Calu3 (cell line): ENCODE measurements at regions not wholly inside any gene's neighbourhood (a gene's known extent, or its start where the extent isn't known, plus 50 kb on each side); places are given as distances from the start of the nearest gene placed in this dataset.

Experiments
- BruUV-seq: library from RNA; stranded (reverse); fragments of 400-500 nt; replicated peaks from 2 replicates; lab custom pipeline; 2021; lab: Mats Ljungman, UMichigan
- CTCF ChIA-PET: fragments of 300-600 bp; sonication (Branson Sonifier 250); formaldehyde crosslinking; loops from one replicate; lab custom pipeline; 2022; ENCODE audit warnings: antibody characterized with exemption; lab: Charles Lee
- DNase-seq: peaks from one replicate; pipeline ENCODE4 v3.0.0; 2022
- H3K27ac Mint-ChIP-seq: one replicate; pipeline ENCODE4 v1.8.0; 2022; ENCODE audit warnings: mixed read lengths; ENCODE audit not compliant: unreplicated experiment
- H3K27me3 Mint-ChIP-seq: one replicate; pipeline ENCODE4 v1.8.0; 2022; ENCODE audit warnings: mixed read lengths; ENCODE audit not compliant: unreplicated experiment
- H3K36me3 Mint-ChIP-seq: one replicate; pipeline ENCODE4 v1.8.0; 2022; ENCODE audit warnings: mild to moderate bottlenecking, moderate library complexity, mixed read lengths; ENCODE audit not compliant: insufficient read depth, unreplicated experiment
- H3K4me1 Mint-ChIP-seq: one replicate; pipeline ENCODE4 v1.8.0; 2022; ENCODE audit warnings: mild to moderate bottlenecking, low read depth, mixed read lengths; ENCODE audit not compliant: unreplicated experiment
- H3K4me3 Mint-ChIP-seq: one replicate; pipeline ENCODE4 v1.8.0; 2022; ENCODE audit warnings: mild to moderate bottlenecking, low read depth, moderate library complexity, mixed read lengths; ENCODE audit not compliant: unreplicated experiment
- H3K9me3 Mint-ChIP-seq: one replicate; pipeline ENCODE4 v1.8.0; 2022; ENCODE audit warnings: low read depth, mixed read lengths; ENCODE audit not compliant: unreplicated experiment
- CTCF ChIP-seq: fragments of 200-600 bp; IDR thresholded peaks from one replicate; pipeline ENCODE4 v1.8.0; 2022; ENCODE audit warnings: antibody characterized with exemption; ENCODE audit not compliant: unreplicated experiment
- intact Hi-C: fragments of 100-400 bp; cut with micrococcal nuclease; formaldehyde crosslinking; loops from one replicate; pipeline ENCODE4 v1.10.0; 2022; ENCODE audit not compliant: unreplicated experiment

- Mint-ChIP-seq H3K27me3 (no peaks in the 10 kb centered on the region), H3K36me3 (peaks cover 19% of the 10 kb centered on the region), H3K27ac (peak overlapping the region; percentile 36), H3K4me3 (no peak overlapping the region), H3K9me3 (no peaks in the 10 kb centered on the region), H3K4me1 (peaks cover 21% of the 10 kb centered on the region)
- no peak for DNase-seq
- intact Hi-C loops = no loop called here
- TF ChIP-seq CTCF = no peak
- BruUV-seq = no TSS peak
- CTCF ChIA-PET = interaction anchor here (1.3 to 1.6 kb wide), 2 partner anchors 10 to 53 kb away, joined by 3 to 5 read pairs; no protein-coding TSS in a partner anchor
Measured at GRCh38 chr14:65354131-65354530, 58.4 kb upstream of the FUT8 start.

DNA sequence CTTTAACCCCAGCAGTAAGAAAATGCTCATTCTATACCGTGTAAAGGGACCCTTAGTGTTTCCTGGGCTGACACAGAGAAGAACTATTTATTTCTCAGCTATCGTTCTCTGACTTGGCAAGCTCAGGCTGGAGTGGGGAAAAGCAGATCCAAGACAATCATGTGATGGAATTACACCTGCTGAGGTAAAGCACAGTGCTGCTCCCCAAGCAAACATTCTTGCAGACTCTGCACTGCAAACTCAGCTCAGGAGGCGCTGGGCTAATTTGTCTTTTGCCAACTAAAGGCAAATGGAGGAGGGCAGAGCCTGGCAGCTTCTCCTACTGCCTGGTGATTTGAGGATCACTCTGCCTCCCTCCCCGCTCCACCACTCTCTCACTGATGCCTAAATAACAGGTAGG, 57.8 kb upstream of the FUT8 start:
- H3K27me3 Mint-ChIP-seq = no peaks in the 10 kb centered on the region
- peaks cover 19% of the 10 kb centered on the region for H3K36me3 Mint-ChIP-seq
- peak overlapping the region; percentile 36 for H3K27ac Mint-ChIP-seq
- TF ChIP-seq CTCF = no peak
- H3K9me3 Mint-ChIP-seq = no peaks in the 10 kb centered on the region
- H3K4me3 Mint-ChIP-seq = no peak overlapping the region
- peaks cover 27% of the 10 kb centered on the region for H3K4me1 Mint-ChIP-seq
- no TSS peak for BruUV-seq
- CTCF ChIA-PET = no interaction called here
- intact Hi-C loops = loop anchor here (5.0 kb wide), 1 partner anchor 187 kb away; no protein-coding TSS in a partner anchor
- DNase-seq = no peak

- no peak overlapping the region for H3K4me3 Mint-ChIP-seq
- BruUV-seq = no TSS peak
- no peaks in the 10 kb centered on the region for H3K27me3 Mint-ChIP-seq
- intact Hi-C loops = loop anchor here (1.0 to 5.0 kb wide), 5 partner anchors 54 to 189 kb away; no protein-coding TSS in a partner anchor
- H3K9me3 Mint-ChIP-seq = no peaks in the 10 kb centered on the region
- CTCF ChIA-PET = interaction anchor here (1.2 kb wide), 1 partner anchor 468 kb away, joined by 3 read pairs; no protein-coding TSS in a partner anchor
- peaks cover 28% of the 10 kb centered on the region for H3K4me1 Mint-ChIP-seq
- H3K36me3 Mint-ChIP-seq = peaks cover 19% of the 10 kb centered on the region
- TF ChIP-seq CTCF = no peak
- peak; percentile 82 for DNase-seq
- peak overlapping the region; percentile 83 for H3K27ac Mint-ChIP-seq
Measured at GRCh38 chr14:65356327-65356836, 56.1 kb upstream of the FUT8 start.

DNA sequence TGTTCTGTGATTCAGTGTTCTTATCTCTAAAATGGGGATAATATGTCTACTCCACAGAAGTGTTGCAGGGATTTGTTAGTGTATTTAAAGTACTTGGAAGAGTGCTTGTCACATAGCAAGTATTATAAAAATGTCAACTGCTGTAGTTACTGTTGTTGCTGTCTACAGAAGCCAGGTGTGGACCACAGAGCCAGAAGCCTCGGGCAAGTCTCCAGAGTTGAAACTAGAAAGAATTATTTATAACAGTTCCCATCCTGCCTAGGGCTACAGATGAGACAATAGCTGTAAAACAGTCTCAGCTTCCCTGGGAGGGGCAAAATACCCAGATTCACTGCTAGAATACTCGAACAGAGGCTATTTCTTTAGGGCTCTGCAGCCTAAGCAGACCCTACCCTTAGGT, 55.4 kb upstream of the FUT8 start:
- no peak for TF ChIP-seq CTCF
- H3K36me3 Mint-ChIP-seq = peaks cover 19% of the 10 kb centered on the region
- peaks cover 28% of the 10 kb centered on the region for H3K4me1 Mint-ChIP-seq
- H3K4me3 Mint-ChIP-seq = no peak overlapping the region
- BruUV-seq = no TSS peak
- no peak for DNase-seq
- CTCF ChIA-PET = no interaction called here
- H3K27me3 Mint-ChIP-seq = no peaks in the 10 kb centered on the region
- H3K9me3 Mint-ChIP-seq = no peaks in the 10 kb centered on the region
- intact Hi-C loops = loop anchor here (2.0 to 5.0 kb wide), 4 partner anchors 54 to 190 kb away; no protein-coding TSS in a partner anchor
- H3K27ac Mint-ChIP-seq = peak overlapping the region; percentile 83
